Amniotic epithelial cell (primary cell): ENCODE measurements at regions not wholly inside any gene's neighbourhood (a gene's known extent, or its start where the extent isn't known, plus 50 kb on each side); places are given as distances from the start of the nearest gene placed in this dataset.
A peak's percentile ranks its signal among the peaks of the same experiment; 100 is the strongest.
"Not testable (repeated sequence)": the region's sequence is repeated elsewhere in the genome, so short reads cannot be mapped to it uniquely, and the experiment has no call there.

ENCODE experiments used
- DNase-seq: peaks from one replicate; pipeline ENCODE4 v3.0.0-alpha.2; 2010; ENCODE audit warnings: low read depth

GRCh38 chr3:193905541-193906396, 230.2 kb upstream of the HES1 start:
- peak; percentile 39 for DNase-seq

- no peak for DNase-seq
These were observed 229.0 kb upstream of the HES1 start for GRCh38 chr3:193906849-193907410.

- no peak for DNase-seq
These were observed 227.7 kb upstream of the HES1 start for GRCh38 chr3:193908181-193908744.

- DNase-seq = no peak
These were observed 226.6 kb upstream of the HES1 start for GRCh38 chr3:193909387-193909786.

GRCh38 chr3:193910310-193910709, 225.6 kb upstream of the HES1 start:
- no peak for DNase-seq

GRCh38 chr3:193910886-193911738, 224.8 kb upstream of the HES1 start:
- no peak for DNase-seq

- no peak for DNase-seq
These were observed 224.1 kb upstream of the HES1 start for GRCh38 chr3:193911784-193912340.

GRCh38 chr3:193912621-193913178, 223.2 kb upstream of the HES1 start:
- DNase-seq = no peak

GRCh38 chr3:193914602-193915001, 221.3 kb upstream of the HES1 start:
- no peak for DNase-seq

- no peak for DNase-seq
These were observed 220.8 kb upstream of the HES1 start for GRCh38 chr3:193915099-193915498.

- DNase-seq = no peak
These were observed 220.3 kb upstream of the HES1 start for GRCh38 chr3:193915613-193916012.

- no peak for DNase-seq
These were observed 218.8 kb upstream of the HES1 start for GRCh38 chr3:193917158-193917557.

- no peak for DNase-seq
These were observed 214.5 kb upstream of the HES1 start for GRCh38 chr3:193921465-193921864.

GRCh38 chr3:193922034-193922774, 213.7 kb upstream of the HES1 start:
- DNase-seq = no peak

- not testable (repeated sequence) for DNase-seq
These were observed 212.0 kb upstream of the HES1 start for GRCh38 chr3:193923958-193924357.

GRCh38 chr3:193926071-193926470, 209.9 kb upstream of the HES1 start:
- DNase-seq = not testable (repeated sequence)

GRCh38 chr3:193927413-193928206, 208.3 kb upstream of the HES1 start:
- DNase-seq = not testable (repeated sequence)

GRCh38 chr3:193928354-193929209, 207.4 kb upstream of the HES1 start:
- DNase-seq = peak; percentile 31

- DNase-seq = no peak
These were observed 206.6 kb upstream of the HES1 start for GRCh38 chr3:193929373-193929772.
